ENCODE measurements at regions not wholly inside any gene's neighbourhood (a gene's known extent, or its start where the extent isn't known, plus 50 kb on each side); places are given as distances from the start of the nearest gene placed in this dataset.
"Not testable (repeated sequence)": the region's sequence is repeated elsewhere in the genome, so short reads cannot be mapped to it uniquely, and the experiment has no call there.

DNA sequence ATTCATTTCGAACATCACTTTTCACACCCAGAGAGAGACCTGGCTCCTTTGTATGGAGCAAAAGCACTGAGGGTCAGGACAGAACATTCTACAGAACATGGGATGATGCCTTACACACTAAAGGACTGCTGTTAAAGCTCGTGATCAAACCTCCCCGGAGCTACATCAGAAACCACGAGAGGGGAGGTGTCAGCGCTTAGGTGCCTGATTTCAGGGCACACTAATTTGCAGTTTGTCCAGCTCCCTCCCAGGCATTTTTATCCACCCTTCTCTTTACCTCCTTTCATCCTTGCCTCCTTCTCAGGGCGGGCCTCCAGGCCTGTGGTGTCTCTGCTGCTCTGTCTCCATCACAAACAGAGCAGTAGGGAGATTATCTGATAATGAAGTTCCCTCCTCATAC lies 127.5 kb downstream of the VPREB1 start:
- DNase-seq (ENCODE audit: low read depth), result no peak

GRCh38 chr22:22374163-22374562 lies 129.6 kb downstream of the VPREB1 start:
- no peak for DNase-seq (ENCODE audit: low read depth)

- no peak for DNase-seq (ENCODE audit: low read depth)
These were observed 130.0 kb downstream of the VPREB1 start for GRCh38 chr22:22374579-22374978.

DNA sequence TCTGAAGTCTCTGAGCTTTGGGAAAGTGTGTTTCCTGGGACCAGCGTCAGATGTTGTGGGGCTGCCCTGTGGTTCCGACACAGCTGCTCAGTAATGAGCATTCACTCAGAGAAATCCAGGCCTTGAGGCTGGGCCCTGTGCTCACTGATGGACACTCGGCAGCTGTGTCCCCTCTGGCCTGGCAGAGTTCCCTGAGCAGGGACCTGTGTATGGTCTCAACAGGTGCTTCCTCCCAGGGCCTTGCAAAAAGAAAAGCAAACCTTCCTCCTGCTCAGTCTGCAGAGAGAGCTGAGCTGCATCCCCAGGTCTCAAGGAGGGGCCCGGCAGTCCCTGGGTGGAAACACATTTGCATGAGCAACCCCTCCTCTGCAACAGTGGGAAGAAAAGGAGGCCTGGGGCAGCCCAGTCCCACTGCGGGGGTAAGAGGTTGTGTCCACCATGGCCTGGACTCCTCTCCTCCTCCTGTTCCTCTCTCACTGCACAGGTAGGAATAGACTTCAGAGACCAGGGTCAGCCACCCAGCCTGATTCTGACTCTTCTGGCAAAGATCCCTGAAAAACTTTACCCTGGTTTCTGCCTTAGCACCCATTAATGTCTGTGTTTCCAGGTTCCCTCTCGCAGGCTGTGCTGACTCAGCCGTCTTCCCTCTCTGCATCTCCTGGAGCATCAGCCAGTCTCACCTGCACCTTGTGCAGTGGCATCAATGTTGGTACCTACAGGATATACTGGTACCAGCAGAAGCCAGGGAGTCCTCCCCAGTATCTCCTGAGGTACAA lies 131.2 kb downstream of the VPREB1 start:
- DNase-seq (ENCODE audit: low read depth), result no peak

DNA sequence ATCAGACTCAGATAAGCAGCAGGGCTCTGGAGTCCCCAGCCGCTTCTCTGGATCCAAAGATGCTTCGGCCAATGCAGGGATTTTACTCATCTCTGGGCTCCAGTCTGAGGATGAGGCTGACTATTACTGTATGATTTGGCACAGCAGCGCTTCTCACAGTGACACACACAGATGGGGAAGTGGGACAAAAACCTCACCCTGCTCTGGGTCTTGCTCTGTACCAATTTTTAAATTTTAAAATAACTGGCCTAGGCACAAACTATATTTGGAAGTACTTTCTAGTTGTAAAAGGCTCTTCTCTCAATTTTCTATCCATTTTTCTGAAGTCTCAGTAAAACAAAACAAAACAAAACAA lies 131.7 kb downstream of the VPREB1 start:
- DNase-seq (ENCODE audit: low read depth), result no peak

- DNase-seq (ENCODE audit: low read depth), result not testable (repeated sequence)
These were observed 131.7 kb downstream of the ZNF280B start for GRCh38 chr22:22376884-22377283.

- no peak for DNase-seq (ENCODE audit: low read depth)
These were observed 131.2 kb downstream of the ZNF280B start for GRCh38 chr22:22377335-22377734.

DNA sequence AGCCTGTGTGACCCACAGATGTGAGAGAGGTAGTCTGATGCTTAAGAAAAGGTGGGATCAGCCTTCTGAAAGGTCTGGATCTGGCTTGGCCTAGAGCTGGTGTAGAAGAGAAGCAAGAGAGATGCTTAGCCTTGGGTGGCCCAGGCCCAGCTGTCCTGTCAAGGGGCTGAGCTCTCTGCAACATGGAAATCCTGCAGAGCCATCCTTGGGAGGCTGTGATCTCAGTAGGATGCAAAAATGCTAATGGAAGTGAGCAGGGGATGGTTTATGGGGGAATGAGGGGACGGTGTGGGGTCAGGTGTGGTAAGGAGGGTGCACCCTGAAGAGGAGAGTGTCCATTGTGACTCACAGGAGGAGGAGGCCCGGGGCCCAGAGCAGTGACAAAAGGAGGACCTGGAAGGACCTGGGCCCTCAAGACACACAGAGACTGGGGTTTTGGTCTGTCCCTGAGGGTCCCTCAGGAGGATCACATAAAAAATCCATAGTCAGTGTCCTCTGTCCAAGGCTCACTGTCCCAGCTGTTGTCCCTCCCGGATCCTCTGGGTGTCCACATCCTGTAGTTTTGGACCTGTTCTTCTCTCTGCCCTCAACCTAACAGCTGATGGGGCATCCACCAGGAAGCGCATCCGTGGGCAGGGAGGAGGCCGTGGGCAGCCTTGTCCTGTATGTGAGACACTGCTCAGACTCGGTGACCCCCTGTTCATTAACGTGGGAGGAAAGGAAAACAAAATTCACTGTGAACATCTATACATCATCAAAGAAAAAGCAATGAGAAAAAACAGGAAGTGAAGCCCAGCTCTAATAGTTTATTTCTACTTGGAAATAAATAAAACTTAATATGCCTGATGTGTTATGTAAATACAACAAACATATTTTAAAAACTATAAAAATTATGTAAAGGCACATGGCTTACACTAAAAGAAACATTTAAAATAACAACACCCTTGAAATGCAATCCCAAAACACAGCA lies 129.8 kb downstream of the ZNF280B start:
- DNase-seq (ENCODE audit: low read depth), result no peak

GRCh38 chr22:22380098-22381030 lies 128.2 kb downstream of the ZNF280B start:
- DNase-seq (ENCODE audit: low read depth), result no peak

- not testable (repeated sequence) for DNase-seq (ENCODE audit: low read depth)
These were observed 127.2 kb downstream of the ZNF280B start for GRCh38 chr22:22381292-22381691.

- DNase-seq (ENCODE audit: low read depth), result no peak
These were observed 124.3 kb downstream of the ZNF280B start for GRCh38 chr22:22384267-22384666.

GRCh38 chr22:22384668-22385244 lies 123.8 kb downstream of the ZNF280B start:
- DNase-seq (ENCODE audit: low read depth), result no peak

GRCh38 chr22:22386602-22387385 lies 121.7 kb downstream of the ZNF280B start:
- no peak for DNase-seq (ENCODE audit: low read depth)

GRCh38 chr22:22387386-22387736 lies 121.2 kb downstream of the ZNF280B start:
- DNase-seq (ENCODE audit: low read depth), result no peak

GRCh38 chr22:22388090-22388489 lies 120.5 kb downstream of the ZNF280B start:
- DNase-seq (ENCODE audit: low read depth), result no peak

DNA sequence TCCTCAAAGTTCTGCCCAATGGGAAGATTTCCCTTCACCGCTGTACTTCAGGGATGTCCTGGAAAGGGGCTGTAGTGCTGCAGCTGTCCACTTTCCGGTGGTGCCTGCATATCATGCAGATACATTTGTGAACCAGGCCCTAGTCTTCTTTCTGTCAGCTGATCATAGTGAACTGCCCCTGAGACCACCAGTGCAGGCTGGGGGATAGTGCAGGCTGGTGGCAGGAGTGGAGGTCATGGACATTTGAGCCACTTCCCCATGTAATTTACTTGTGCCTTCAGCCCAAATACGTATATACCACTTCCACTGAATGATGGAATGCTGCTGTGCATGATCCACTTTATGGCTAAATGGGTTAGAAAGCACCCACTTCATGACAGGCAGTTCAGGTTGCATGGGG lies 120.0 kb downstream of the ZNF280B start:
- DNase-seq (ENCODE audit: low read depth), result no peak

GRCh38 chr22:22389467-22389866 lies 119.1 kb downstream of the ZNF280B start:
- no peak for DNase-seq (ENCODE audit: low read depth)

- DNase-seq (ENCODE audit: low read depth), result no peak
These were observed 117.6 kb downstream of the ZNF280B start for GRCh38 chr22:22390989-22391388.

DNA sequence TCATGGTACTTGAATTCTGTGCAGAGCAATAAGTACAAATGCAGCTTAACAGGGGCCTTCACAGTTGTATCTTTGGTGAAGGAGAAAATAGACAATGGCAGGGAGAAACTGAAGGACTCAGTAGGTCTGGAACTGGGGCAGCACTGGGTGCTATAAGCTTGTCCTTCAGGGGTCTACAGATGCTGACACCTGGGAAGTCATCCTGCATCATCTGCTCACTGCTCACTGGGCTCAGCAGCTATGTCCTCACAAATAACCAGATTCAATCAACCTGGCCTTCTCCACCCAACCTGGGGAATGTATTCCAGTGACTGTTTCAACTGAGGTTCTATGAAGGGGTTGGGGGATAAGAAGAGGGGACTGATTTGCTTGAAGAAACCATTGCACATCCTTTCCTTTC lies 117.0 kb downstream of the ZNF280B start:
- DNase-seq (ENCODE audit: low read depth), result no peak

GRCh38 chr22:22392131-22392530 lies 116.4 kb downstream of the ZNF280B start:
- DNase-seq (ENCODE audit: low read depth), result no peak

GRCh38 chr22:22394591-22394990 lies 114.0 kb downstream of the ZNF280B start:
- DNase-seq (ENCODE audit: low read depth), result no peak

Measured in Daoy (cell line).